ENCODE measurements at regions not wholly inside any gene's neighbourhood (a gene's known extent, or its start where the extent isn't known, plus 50 kb on each side); places are given as distances from the start of the nearest gene placed in this dataset.
"Not testable (repeated sequence)": the region's sequence is repeated elsewhere in the genome, so short reads cannot be mapped to it uniquely, and the experiment has no call there.

DNA sequence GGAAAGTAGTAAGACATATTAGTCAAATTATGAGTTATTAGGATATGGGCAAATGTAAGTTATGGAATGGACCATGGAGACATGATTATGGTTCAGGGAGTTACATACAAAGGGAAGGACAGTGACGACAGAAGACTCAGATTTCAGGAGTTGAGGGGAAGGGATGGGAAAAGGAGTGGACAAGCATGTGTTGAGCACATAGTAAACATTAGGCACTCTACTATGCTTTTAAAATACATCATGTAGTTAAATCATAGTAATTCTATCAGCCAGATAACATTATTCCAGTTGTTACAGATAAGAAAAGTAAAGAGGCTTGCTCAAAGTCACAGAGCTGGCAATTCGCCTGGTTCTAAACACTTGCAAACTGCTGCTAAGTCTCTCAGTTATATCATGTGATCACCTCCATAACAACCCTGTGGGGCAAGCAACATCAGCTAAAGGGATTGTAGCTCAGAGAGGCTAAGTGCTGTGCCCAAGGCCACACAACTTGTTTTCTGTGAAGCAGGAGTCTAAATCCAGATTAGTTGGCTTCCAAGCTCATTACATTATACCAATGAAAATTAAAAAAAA, 115.2 kb upstream of the MDFIC start:
- DNase-seq (ENCODE audit: low read depth): no peak

DNA sequence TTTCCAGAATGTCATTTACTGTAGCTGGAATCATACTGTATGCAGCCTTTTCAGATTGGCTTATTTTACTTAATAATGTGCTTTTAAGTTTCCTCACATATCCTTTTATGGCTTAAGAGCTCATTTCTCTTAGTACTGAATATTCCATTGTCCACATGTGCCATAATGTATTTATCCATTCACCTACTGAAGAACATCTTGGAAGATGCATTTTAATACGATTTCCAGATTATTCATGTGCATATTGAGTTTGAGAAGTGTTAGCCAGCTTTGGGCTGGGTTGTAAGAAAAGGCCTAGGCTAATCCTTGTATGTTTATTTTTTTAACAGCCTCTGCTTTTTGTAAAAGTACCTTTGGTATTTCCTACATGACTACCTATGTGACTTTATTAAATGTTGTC, 109.3 kb upstream of the MDFIC start:
- no peak for DNase-seq (ENCODE audit: low read depth)

DNA sequence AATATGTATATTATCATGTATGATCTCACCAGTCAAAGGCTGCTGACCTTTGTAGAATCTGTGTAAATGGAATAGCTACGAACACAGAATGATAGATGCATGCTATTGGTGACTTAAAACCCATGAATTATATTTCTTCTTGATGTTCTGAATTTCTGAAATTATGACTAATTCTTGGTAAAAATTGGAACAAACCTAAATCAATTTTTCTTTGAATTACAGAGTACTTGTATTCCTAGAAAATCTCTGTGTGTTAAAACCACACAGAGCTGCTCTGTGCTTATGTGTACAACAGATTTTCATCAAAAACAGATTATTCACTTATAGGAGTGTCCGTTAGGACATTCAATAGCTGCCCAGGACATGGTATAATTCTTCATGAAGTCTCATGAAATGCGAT, 108.3 kb upstream of the MDFIC start:
- DNase-seq (ENCODE audit: low read depth): no peak

DNA sequence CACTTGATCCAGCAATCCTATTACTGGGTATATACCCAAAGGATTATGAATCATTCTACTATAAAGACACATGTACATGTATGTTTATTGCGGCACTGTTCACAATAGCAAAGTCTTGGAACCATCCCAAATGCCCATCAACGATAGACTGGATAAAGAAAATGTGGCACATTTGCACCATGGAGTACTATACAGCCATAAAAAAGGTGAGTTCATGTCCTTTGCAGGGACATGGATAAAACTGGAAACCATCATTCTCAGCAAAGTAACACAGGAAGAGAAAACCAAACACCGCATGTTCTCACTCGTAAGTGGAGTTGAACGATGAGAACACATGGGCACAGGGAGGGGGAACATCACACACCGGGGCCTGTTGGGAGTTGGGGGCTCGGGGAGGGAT, 104.9 kb upstream of the MDFIC start:
- DNase-seq (ENCODE audit: low read depth): not testable (repeated sequence)

DNA sequence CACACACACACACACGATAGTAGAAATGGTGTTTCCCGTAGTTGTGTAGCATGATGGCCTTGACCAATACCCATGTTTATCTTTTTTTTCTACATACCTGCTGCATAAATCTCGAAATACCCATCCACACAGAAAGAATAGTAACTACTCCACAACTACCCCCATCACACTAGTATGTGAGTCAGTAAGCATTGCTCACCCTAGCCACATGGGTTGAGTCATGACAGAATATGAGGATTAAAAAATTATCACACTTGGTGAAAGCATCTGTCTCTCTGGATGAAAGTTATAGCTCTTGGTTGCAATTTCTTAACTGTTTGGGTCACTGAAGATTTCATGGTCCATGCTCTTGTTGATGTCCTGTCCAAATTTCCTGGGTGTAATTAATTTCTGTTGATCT, 103.4 kb upstream of the MDFIC start:
- no peak for DNase-seq (ENCODE audit: low read depth)

DNA sequence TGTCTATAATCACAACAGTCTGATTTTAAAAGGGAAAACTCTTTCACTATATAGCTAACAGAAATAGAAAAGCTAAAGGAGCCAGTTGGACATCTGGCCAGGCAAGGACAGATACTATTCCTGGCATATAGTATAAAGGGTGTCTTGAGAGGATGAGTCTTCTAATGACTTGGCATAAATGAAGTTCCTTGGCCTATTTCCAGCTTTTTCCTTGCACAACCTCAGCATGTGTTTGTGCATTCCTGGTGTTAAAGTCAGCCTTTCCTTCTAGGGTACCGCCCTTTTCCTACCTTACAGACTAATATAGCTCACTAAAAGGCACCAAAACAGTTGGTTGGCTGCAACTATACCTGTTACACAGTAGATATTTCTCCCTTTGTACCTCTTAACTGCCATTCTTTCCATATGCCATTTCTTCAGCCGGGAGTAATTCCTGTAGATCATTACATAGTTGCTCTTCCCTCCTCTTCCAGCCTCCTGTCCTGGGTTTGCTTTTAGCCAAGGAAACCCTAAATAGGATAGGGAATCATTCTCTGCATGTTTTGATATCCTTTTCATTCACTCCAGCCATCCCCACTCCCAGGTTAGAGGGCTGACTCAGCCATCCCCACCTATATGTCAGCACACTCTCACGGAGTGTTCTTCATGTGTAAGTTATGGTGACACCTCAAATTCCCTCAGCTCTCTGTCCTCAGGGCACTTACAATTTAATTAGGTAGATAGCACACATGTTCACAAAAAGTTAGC, 102.1 kb upstream of the MDFIC start:
- no peak for DNase-seq (ENCODE audit: low read depth)

DNA sequence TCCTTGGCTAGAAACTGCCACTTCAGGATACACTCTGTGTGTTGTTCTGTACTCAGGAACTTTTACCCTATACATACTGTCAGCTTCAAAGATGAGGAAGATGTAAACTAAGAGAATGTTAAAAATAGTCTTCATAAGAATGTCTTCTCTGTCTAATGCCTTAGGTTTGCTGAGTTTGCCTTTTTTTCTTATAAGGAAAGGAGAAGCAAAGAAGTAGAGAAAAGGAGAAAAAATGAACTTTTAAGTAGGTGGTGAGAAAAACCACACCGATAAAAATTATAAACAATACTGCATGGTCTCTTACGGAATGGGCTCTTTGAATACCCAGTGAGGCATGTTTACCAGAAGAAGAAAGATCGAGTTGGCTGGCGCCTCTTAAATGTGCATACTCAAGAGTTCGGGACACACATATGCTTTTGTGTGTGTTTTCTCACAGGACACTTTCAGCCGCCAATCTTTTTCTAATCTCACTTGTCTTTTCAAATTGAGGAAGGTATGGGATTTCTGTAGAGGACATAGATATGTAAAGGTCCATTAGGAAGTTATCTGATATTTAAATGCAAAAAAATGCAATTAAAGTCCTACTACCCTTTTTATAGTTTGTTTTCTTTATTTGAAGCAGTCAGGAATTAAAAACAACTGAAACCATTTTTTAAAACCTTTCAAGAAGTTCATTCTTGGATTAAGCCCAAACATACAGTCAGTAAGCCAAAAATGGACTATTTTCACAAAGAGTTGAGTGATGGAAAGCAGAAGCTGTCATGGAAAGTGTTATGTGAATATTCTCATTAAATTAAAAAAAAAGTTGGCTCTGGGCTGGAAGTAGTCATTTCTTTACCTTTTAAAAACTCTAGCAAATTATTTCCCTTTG, 100.6 kb upstream of the MDFIC start:
- DNase-seq (ENCODE audit: low read depth): no peak

DNA sequence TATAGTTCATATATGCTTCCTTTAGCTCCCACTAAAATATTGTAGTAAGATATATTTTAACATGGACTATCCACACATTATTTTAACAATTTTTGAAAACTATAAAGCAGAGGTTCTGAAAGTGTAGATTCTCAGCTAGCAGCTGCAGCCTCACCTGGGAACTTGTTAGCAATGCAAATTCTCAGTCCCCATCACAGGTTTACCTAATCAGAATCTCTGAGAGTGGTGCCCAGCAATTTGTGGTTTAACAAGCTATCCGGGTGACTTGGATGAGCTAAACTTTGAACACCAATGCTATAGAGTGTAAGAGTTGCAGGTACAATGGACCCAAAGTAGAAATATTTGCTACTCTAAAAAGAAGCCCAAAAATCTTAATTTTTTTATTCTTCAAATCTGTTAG, 99.8 kb upstream of the MDFIC start:
- DNase-seq (ENCODE audit: low read depth): no peak

DNA sequence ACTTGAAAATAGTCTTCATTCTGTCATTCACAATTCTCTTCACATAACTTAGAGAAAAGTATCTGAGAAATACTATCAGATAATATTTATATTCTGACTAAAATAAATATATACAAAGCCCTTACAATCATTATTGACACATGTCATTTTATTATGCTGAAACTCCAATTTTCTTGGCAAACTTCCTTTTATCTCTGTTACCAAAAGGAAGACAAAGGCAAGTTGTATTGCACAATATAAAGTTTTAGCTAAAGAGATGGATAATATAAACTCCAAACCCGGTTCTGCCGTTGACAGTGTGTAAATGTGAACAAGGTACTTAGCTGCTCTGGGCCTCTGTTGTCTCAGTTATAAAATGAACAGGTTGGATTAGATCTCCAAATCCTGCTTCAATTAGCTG, 99.0 kb upstream of the MDFIC start:
- DNase-seq (ENCODE audit: low read depth): no peak

DNA sequence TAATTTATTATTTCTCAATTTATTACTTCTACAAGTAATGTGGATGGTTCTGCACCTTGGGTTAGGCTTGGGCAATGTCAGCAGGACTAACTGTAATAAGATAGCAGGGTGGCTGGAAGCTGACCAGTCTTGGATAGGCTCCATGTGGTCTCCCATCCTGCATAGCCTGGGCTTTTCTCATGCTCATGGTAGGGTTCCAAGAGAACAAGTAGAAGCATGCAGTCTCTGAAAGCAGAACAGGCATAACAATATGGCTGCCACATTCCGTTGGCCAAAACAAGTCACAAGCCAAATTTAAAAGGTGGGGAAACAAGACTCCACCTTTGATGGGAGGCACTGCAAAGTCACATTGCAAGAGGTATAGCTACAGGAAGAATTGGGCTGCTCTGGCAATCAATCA, 98.6 kb upstream of the MDFIC start:
- no peak for DNase-seq (ENCODE audit: low read depth)

DNA sequence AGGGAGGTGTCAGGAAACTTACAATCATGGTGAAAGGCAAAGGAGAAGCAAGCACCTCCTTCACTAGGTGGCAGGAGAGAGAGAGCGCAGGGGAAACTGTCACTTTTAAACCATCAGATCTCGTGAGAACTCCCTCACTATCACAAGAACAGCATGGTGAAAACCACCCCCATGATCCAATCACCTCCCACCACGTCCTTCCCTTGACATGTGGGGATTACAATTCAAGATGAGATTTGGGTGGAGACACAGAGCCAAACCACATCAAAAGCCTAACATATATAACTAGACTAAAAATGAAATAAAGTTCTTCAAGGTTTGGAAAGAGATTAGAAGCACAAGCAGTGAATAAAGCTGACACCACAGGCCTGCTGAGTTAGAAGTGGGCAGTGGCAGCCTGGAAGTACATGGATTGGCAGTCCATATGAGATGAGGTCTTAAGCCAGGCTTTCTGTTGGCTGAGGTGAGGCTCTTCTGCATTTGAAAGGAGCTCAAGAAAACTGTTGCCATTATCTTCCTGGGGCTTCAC, 96.4 kb upstream of the MDFIC start:
- DNase-seq (ENCODE audit: low read depth): no peak

DNA sequence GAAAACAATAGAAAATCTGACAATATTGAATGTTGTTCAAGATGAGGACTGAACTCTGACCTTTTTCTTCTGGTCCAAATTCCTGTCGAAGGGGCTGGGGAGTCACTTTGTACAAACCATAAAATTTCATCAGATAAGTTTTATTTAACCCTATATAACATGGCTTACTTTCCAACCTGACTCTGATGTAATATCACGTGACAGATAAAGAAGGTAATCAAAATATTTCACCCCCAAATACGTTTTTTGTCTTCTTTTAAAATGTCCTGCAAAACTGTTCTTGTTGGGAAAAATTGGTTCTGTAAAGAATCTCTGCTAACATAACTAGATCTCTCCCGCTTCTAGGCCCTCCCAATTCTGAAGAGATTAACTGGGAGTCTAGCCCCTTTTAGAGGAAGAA, 90.9 kb upstream of the MDFIC start:
- DNase-seq (ENCODE audit: low read depth): no peak

DNA sequence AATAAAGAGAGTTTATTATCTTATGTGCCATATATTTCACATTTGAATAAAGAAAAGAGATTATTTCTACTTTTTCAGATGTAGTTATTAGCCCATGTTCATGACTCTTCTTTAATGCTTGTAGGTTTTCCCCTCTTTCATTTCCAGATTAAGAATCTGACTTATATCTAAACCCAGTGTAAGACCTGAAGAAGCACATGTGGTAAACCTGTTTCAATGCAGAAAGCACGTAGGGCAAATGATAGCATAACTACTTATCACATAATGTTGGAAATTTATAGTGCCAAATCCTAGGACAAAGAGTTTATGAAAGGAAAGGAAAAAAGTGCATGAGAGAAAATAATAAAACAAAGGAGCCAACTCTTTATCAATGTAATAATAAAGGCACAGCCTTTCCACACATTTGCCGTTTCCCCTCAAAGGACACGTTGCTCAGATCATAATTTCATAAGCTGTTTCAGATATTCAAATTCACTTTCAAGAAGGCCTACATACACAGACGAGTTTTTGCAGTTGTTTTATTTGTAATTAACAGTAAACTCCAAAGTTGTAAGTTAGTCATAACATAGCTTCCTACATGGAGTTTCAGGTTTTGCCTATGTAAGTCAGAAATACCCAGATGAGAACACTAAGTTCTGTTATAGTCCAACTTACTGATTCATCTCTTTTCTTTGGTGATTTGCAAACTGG, 88.8 kb upstream of the MDFIC start:
- no peak for DNase-seq (ENCODE audit: low read depth)

DNA sequence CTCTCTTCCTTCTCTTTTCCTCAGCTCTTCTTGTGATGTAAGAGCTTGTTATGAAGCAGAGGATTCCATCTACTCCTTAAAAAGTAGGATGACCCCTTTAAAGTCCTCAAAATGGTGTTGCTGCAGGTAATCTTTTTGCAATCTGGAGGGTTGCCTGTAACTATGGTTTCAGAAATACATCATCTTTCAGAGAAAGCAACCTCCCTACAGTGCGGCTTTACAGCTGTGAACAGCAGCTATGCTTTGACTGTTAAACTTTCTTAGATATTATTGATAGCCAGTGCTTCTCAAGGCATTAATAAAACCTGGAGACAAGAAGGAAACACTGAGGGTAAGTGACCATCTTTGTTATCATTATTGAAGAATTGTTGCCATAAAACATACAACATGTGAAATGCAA, 86.6 kb upstream of the MDFIC start:
- no peak for DNase-seq (ENCODE audit: low read depth)

DNA sequence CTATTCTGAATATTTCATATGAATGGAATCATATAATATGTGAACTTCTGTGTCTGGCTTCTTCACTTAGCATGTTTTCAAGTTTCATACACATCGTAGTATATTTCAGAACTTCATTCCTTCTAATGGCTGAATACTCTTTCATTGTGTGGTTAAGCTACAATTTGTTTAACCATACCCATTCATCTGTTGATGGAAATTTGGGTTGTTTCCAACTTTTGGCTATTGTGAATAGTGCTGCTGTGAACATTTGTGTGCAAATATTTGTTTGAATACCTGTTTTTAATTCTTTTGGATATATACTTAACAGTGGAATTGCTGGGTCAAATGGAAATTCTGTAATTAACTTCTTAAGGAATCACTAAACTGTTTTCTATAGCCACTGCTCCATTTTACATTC, 86.0 kb upstream of the MDFIC start:
- DNase-seq (ENCODE audit: low read depth): no peak

DNA sequence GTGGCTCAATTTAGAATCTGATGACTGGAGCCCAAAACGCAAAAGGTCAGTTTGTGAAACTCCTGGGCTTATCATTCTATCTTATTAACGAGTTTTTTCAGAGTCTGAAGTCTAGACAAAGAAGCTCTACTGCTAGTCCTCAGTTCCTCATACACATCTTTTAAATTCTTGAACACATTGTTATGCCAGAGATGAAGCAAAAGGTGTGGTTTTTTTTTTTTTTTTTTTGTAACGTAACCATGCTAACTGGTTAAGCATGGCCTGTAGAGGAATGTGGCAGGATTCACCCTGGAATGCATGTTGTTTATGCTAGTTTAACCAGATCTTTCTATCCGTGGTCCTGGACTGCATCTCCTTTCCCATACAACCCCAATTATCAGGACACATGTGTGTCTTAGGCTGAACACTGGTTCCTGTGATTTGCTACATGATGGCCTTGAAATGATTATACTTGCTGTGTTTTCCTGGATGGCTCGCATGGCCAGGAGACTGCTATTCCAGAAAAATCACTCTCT, 79.3 kb upstream of the MDFIC start:
- DNase-seq (ENCODE audit: low read depth): no peak

DNA sequence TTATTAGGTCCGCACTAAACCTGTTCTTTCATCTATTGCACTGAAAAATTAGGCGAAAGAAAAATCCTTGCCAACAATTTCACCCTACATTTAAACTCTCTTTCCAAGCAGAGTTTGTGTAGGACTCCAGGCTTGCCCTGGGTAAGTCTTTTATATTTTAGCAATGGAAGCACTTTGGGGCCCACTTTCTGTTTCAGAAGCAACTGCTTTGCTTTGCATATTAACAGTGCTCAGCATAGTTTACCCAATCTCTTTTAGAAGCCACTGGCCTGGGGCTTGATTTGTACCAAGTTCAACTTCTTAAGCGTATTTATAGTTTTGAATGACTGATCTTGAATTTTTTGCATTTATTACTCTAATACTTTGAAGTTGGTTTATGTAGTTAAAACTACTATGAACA, 78.8 kb upstream of the MDFIC start:
- no peak for DNase-seq (ENCODE audit: low read depth)

DNA sequence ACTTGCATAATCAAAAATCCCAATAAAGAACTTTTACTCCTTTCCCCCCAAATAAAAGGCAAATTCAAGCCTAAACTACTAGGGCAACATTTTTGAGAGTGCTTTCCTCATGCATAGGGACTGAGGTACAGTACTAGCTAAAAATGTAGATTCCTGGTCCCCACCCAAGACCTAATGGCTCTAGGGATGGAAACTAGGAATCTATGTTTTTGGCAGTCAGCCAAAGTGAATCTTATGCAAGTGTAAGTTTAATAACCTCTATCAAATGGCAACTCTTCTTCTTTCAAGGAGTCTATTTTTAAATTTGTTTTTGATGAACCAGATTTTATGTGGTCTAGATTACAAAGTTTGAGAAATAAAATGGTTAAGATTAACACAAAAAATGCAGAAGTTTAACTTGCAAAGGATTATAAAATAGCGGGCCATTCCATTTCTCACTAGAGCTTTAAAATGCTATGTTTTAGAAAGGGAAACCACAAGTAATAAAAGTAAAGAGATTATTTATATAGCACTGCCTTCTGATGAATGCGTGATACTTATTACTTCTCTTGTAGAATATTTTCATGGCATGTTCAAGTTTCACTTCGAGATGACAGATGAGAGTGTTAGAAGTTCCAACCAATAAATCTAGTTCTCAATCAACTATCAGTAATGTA, 70.4 kb upstream of the MDFIC start:
- DNase-seq (ENCODE audit: low read depth): no peak

DNA sequence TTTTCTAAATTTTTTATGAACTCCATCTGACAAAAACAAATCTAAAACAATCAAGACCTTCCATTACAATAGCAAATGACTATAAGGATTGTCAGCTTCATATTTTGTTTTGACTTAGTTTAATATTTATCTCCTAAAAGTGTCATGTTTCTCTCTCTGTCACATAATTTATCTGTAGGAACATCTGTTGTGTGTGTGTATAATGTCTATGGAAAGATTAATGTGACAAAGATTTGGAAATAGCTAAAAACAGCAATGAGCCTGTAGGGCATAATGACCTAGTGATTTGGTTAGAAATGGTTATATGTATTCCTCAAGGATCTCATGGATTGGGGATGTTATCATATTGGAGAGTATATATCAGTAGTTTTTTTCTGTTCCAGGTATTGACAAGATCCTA, 69.6 kb upstream of the MDFIC start:
- DNase-seq (ENCODE audit: low read depth): no peak

DNA sequence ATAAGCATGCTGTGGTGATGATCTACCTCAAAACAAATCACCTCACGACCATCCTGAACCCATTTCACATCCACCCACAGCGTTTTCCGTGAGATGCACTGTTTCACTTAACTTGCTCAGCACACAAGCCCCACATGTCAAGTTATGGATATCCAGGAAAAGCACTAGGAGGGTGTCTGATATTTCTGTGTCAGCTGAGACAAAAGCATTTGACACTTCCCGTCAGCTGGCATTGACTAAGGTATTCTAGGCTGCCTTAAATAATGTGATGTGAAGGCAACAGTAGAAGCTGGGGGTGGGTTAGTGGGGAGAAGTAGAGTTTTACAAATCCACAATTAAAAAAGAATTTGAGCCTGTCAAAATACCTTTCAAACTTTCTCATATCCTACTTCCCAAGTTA, 68.7 kb upstream of the MDFIC start:
- DNase-seq (ENCODE audit: low read depth): no peak

DNA sequence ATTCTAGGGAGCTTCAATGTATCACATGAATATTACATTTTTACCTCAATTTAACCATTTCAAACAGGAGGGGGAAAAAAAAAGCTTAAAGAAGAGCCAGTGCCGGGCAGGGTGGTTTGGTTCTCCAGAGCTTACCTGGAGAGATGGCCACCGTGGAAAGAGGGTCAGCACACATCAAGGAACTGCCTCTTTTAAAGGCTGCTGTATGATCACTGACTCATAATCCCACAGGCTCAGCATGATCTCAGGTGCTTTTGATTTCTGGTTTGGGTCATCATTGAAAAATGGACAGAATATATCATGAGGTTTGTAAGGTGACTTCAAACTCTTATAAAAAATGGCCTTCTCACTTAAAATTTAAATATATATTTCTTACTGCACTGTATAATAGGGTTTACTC, 67.5 kb upstream of the MDFIC start:
- DNase-seq (ENCODE audit: low read depth): no peak

DNA sequence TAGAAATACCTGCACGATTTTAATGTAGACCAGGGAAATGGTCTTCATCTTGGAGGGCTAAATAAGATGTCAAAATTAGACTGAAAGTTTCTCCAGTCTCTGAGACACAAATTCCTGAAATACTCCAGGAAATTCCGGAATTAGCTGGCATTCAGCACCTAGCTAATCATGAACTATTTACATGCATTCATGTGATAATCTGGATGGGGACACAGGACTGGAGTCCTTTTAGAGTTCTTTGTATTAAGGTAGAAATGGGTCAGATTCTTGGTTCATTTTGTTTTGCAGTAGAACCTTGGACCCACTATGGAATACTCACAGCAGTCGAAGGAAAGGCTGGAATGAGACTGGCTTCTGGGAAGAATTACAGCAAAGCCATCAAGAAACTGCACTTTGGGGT, 65.3 kb upstream of the MDFIC start:
- DNase-seq (ENCODE audit: low read depth): no peak
